Panc1 (cell line): ENCODE measurements at regions not wholly inside any gene's neighbourhood (a gene's known extent, or its start where the extent isn't known, plus 50 kb on each side); places are given as distances from the start of the nearest gene placed in this dataset.

Source experiments
- ATAC-seq: fragments of 200-7000 bp; cut with Tn5 transposase; 2 replicates; pipeline ENCODE4 v1.9.1; 2020; ENCODE audit warnings: mild to moderate bottlenecking, moderate library complexity
- BruUV-seq: library from RNA; stranded (reverse); fragments of 400-500 nt; replicated peaks from 2 replicates; lab custom pipeline; 2021; lab: Mats Ljungman, UMichigan
- CTCF ChIA-PET: fragments of 300-600 bp; sonication (Branson Sonifier 250); formaldehyde crosslinking; loops from one replicate; lab custom pipeline; 2022; ENCODE audit warnings: antibody characterized with exemption; lab: Charles Lee
- POLR2A ChIA-PET: fragments of 300-600 bp; sonication (Branson Sonifier 250); formaldehyde crosslinking; loops from one replicate; lab custom pipeline; 2022; ENCODE audit warnings: antibody characterized with exemption; lab: Charles Lee
- DNase-seq: peaks from one replicate; pipeline ENCODE4 v3.0.0-alpha.2; 2010; ENCODE audit warnings: low read depth, low spot score
- H3K27ac ChIP-seq: 2 replicates; pipeline ENCODE4 v1.5.1; 2011; ENCODE audit warnings: mild to moderate bottlenecking, low read length, inconsistent platforms
- H3K27me3 ChIP-seq: fragments of 200-500 bp; sonication (Bioruptor generic); 2 replicates; pipeline ENCODE4 v1.6.0; 2014; ENCODE audit warnings: low read length, inconsistent platforms; ENCODE audit not compliant: control insufficient read depth, insufficient read depth
- H3K36me3 ChIP-seq: fragments of 200-500 bp; sonication (Bioruptor generic); 2 replicates; pipeline ENCODE4 v1.5.1; 2014; ENCODE audit warnings: inconsistent platforms, mild to moderate bottlenecking, low read length, moderate library complexity; ENCODE audit not compliant: control insufficient read depth, insufficient read depth
- H3K4me1 ChIP-seq: 2 replicates; pipeline ENCODE4 v1.5.1; 2011; ENCODE audit warnings: inconsistent platforms, mild to moderate bottlenecking, low read length, moderate library complexity; ENCODE audit not compliant: control insufficient read depth, insufficient read depth
- H3K4me3 ChIP-seq, 2 experiments: 2 replicates each; pipeline ENCODE4 v1.5.1; 2011 to 2012; ENCODE audit warnings: low read depth in 2 of 2, low read length in 2 of 2, mild to moderate bottlenecking in 2 of 2, inconsistent platforms in 1 of 2, moderate library complexity in 1 of 2
- H3K9me3 ChIP-seq: fragments of 200-500 bp; sonication (Bioruptor generic); 2 replicates; pipeline ENCODE4 v1.5.1; 2014; ENCODE audit warnings: low read depth, mild to moderate bottlenecking, inconsistent platforms, low read length, moderate library complexity; ENCODE audit not compliant: control insufficient read depth, insufficient read depth
- POLR2AphosphoS5 ChIP-seq: IDR thresholded peaks from 2 replicates; pipeline ENCODE4 v1.6.1; 2012; ENCODE audit warnings: mild to moderate bottlenecking, low read depth, low read length, moderate library complexity
- REST ChIP-seq, 2 experiments: IDR thresholded peaks; 2 replicates each; pipeline ENCODE4 v1.6.1; 2011 to 2012; ENCODE audit warnings: low read depth in 2 of 2, control low read depth in 1 of 2, low read length in 1 of 2, mild to moderate bottlenecking in 1 of 2, moderate library complexity in 1 of 2; ENCODE audit not compliant: insufficient read depth in 1 of 2
- SIN3A ChIP-seq: IDR thresholded peaks from 2 replicates; pipeline ENCODE4 v1.6.1; 2012; ENCODE audit warnings: low read depth, mild to moderate bottlenecking, low read length, moderate library complexity, borderline replicate concordance; ENCODE audit not compliant: insufficient read depth
- TCF7L2 ChIP-seq: IDR thresholded peaks from 2 replicates; pipeline ENCODE4 v1.6.1; 2011; ENCODE audit warnings: mild to moderate bottlenecking, low read depth, low read length, inconsistent platforms
- in situ Hi-C: cut with HindIII; loops from 2 replicates; pipeline ENCODE4 v1.10.0; 2016; ENCODE audit warnings: low sequenced_read_pairs, low pct_unique_long_range_greater_than_20kb
- intact Hi-C: fragments of 100-400 bp; cut with micrococcal nuclease; formaldehyde crosslinking; loops from one replicate; pipeline ENCODE4 v1.10.0; 2022; ENCODE audit not compliant: unreplicated experiment
- TF ChIP-seq, protein P1 (sequence below): fragments of 450-650 bp; IDR thresholded peaks from 2 replicates; pipeline ENCODE4 v1.5.1; 2017; ENCODE audit warnings: mild to moderate bottlenecking

DNA sequence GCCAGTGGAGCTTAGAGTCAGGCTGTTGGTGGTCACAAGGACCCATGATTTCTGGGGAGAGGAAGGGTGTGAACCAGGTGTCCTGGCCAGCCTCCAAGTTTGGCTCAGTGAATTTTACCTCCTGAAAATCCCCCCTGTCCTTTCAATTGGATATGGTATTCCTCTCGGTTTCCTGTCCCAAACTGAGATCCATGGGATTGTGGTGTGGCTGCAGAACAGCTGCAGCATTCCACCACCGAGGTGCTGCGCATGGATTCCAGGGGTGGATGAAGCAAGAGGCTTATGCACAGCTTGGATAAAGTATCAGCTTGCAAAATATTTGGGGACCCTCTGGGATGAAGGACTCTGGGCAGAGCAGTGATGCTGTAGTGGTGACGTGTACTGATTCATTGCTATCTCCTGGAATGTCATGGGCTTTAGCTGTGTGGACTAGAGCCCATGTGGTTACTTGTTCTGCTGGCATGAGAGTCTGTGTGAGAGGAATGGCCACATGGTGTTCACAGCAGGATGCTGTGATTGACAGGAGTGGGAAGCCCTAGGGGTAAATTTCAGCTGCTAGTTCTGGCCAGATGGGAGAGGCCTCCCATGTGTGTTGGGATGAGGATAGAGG is 148.7 kb upstream of the SPAG17 start:
- BruUV-seq, result no TSS peak
- Histone ChIP-seq H3K27me3 (no peaks in the 10 kb centered on the region), H3K36me3 (no peaks in the 10 kb centered on the region), H3K4me1 (no peaks in the 10 kb centered on the region), H3K9me3 (no peaks in the 10 kb centered on the region), H3K27ac (no peak overlapping the region), H3K4me3 (no peak overlapping the region)
- ChIA-PET POLR2A (no interaction called here), CTCF (no interaction called here)
- intact Hi-C loops (no loop called here), in situ Hi-C loops (no loop called here)
- DNase-seq (no peak), ATAC-seq (no peak)
- TF ChIP-seq TCF7L2 (no peak), POLR2AphosphoS5 (no peak), REST (IDR thresholded peaks at IDR 0.05; ENCODE audit: insufficient read depth in 1 of 2, low read depth in 2 of 2, low read length in 1 of 2) (no peak), SIN3A (no peak)
- TF ChIP-seq, protein P1, sequence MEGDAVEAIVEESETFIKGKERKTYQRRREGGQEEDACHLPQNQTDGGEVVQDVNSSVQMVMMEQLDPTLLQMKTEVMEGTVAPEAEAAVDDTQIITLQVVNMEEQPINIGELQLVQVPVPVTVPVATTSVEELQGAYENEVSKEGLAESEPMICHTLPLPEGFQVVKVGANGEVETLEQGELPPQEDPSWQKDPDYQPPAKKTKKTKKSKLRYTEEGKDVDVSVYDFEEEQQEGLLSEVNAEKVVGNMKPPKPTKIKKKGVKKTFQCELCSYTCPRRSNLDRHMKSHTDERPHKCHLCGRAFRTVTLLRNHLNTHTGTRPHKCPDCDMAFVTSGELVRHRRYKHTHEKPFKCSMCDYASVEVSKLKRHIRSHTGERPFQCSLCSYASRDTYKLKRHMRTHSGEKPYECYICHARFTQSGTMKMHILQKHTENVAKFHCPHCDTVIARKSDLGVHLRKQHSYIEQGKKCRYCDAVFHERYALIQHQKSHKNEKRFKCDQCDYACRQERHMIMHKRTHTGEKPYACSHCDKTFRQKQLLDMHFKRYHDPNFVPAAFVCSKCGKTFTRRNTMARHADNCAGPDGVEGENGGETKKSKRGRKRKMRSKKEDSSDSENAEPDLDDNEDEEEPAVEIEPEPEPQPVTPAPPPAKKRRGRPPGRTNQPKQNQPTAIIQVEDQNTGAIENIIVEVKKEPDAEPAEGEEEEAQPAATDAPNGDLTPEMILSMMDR, result no peak

DNA sequence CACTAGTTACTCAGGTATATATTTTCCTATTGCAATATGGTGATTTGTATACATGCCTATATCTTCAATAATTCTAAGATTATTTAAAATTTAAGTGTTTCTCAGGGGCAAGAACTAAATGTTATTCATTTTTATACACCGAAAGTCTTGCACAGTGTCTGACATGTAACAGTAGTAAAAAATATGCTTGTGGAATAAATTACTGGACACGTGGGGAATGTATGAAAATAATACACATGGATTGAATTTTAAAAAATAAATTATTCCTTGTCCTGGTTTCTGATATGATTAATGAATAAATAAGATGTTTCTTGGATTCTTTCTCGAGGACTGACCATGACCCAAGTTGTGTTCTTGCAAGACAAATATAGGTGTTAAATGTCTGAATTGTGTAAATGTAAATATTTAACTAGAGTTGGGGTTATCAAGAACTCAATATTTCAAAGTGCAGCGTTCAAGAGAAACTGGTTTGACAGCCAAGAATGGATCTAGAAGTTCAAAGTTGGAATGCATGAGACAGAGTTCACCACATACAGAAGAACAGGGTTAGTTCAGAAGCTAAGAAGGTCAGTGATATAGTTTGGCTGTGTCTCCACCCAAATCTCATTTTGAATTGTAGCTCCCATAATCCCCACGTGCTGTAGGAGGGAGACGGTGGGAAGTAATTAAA is 142.1 kb upstream of the SPAG17 start:
- intact Hi-C loops (no loop called here), in situ Hi-C loops (no loop called here)
- Histone ChIP-seq H3K4me1 (no peaks in the 10 kb centered on the region), H3K27me3 (no peaks in the 10 kb centered on the region), H3K36me3 (no peaks in the 10 kb centered on the region), H3K9me3 (no peaks in the 10 kb centered on the region), H3K27ac (no peak overlapping the region), H3K4me3 (no peak overlapping the region)
- no TSS peak for BruUV-seq
- ATAC-seq (no peak), DNase-seq (no peak)
- no peak for TF ChIP-seq REST (IDR thresholded peaks at IDR 0.05; ENCODE audit: insufficient read depth in 1 of 2, low read depth in 2 of 2, low read length in 1 of 2)
- TF ChIP-seq POLR2AphosphoS5, result no peak
- no peak for TF ChIP-seq SIN3A
- no peak for TF ChIP-seq TCF7L2
- TF ChIP-seq, protein P1, result no peak
- ChIA-PET POLR2A (no interaction called here), CTCF (no interaction called here)
